SKM-1 (cell line): ENCODE measurements at regions not wholly inside any gene's neighbourhood (a gene's known extent, or its start where the extent isn't known, plus 50 kb on each side); places are given as distances from the start of the nearest gene placed in this dataset.
"Not testable (repeated sequence)": the region's sequence is repeated elsewhere in the genome, so short reads cannot be mapped to it uniquely, and the experiment has no call there.

Experiments
- DNase-seq: peaks from one replicate; lab custom pipeline; 2025; ENCODE audit not compliant: unreplicated experiment; lab: John Stamatoyannopoulos, UW

- no peak for DNase-seq
These were observed 160.2 kb upstream of the IRF2BP2 start for GRCh38 chr1:234769986-234770795.

GRCh38 chr1:234769284-234769985 is 159.5 kb upstream of the IRF2BP2 start:
- DNase-seq = no peak

- DNase-seq = no peak
These were observed 158.7 kb upstream of the IRF2BP2 start for GRCh38 chr1:234768569-234769283.

- DNase-seq = no peak
These were observed 158.2 kb upstream of the IRF2BP2 start for GRCh38 chr1:234768171-234768568.

- no peak for DNase-seq
These were observed 155.7 kb upstream of the IRF2BP2 start for GRCh38 chr1:234765672-234766071.

GRCh38 chr1:234765181-234765580 is 155.2 kb upstream of the IRF2BP2 start:
- no peak for DNase-seq

- DNase-seq = no peak
These were observed 153.9 kb upstream of the IRF2BP2 start for GRCh38 chr1:234763910-234764309.

GRCh38 chr1:234763367-234763766 is 153.4 kb upstream of the IRF2BP2 start:
- peak; percentile 79 for DNase-seq

GRCh38 chr1:234762127-234762526 is 152.1 kb upstream of the IRF2BP2 start:
- not testable (repeated sequence) for DNase-seq

- DNase-seq = no peak
These were observed 150.3 kb upstream of the IRF2BP2 start for GRCh38 chr1:234760303-234760723.

- no peak for DNase-seq
These were observed 149.9 kb upstream of the IRF2BP2 start for GRCh38 chr1:234759888-234760287.

- no peak for DNase-seq
These were observed 148.9 kb upstream of the IRF2BP2 start for GRCh38 chr1:234758851-234759250.

GRCh38 chr1:234756857-234757256 is 146.9 kb upstream of the IRF2BP2 start:
- DNase-seq = no peak

- DNase-seq = no peak
These were observed 146.2 kb upstream of the IRF2BP2 start for GRCh38 chr1:234756066-234756774.

- peak; percentile 75 for DNase-seq
These were observed 145.5 kb upstream of the IRF2BP2 start for GRCh38 chr1:234755449-234755863.

- no peak for DNase-seq
These were observed 144.0 kb upstream of the IRF2BP2 start for GRCh38 chr1:234753979-234754378.

GRCh38 chr1:234752927-234753326 is 142.9 kb upstream of the IRF2BP2 start:
- DNase-seq = no peak

GRCh38 chr1:234751678-234752077 is 141.7 kb upstream of the IRF2BP2 start:
- no peak for DNase-seq

GRCh38 chr1:234750922-234751627 is 141.1 kb upstream of the IRF2BP2 start:
- DNase-seq = no peak

GRCh38 chr1:234748713-234749112 is 138.7 kb upstream of the IRF2BP2 start:
- DNase-seq = no peak
